ENCODE measurements at regions not wholly inside any gene's neighbourhood (a gene's known extent, or its start where the extent isn't known, plus 50 kb on each side); places are given as distances from the start of the nearest gene placed in this dataset.
"Not testable (repeated sequence)": the region's sequence is repeated elsewhere in the genome, so short reads cannot be mapped to it uniquely, and the experiment has no call there.

DNA sequence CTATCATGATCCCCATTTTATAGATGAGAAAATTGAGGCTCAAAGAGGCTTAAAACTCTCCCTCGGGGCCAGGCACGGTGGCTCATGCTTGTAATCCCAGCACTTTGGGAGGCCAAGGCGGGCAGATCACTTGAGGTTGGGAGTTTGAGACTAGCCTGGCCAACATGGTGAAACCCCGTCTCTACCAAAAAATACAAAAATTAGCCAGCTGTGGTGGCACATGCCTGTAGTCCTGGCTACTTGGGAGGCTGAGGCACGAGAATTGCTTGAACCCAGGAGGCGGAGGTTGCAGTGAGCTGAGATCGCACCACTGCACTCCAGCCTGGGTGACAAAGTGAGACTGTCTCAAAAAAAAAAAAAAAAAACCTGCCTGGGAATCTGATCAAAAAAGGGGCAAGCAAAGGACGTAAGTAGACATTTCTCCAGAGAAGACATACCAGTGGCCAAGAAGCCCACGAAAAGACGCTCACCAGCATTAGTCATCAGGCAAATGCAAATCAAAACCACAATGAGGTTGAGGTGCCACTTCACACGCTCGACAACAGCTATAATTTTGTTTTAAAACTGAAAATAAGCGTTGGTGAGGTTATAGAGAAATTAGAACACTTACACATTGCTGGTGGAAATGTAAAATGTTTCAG, 115.1 kb upstream of the TNRC6C start:
- DNase-seq (ENCODE audit: low read depth), result peak; percentile 55
- H3K4me3 ChIP-seq (ENCODE audit: low read length); H3K9ac ChIP-seq (ENCODE audit: low read length); H3K36me3 ChIP-seq (ENCODE audit: control insufficient read depth, insufficient read depth, low read length, severe bottlenecking); H3K9me3 ChIP-seq (ENCODE audit: control insufficient read depth, low read length): not testable (repeated sequence)
- H3K4me1 ChIP-seq (ENCODE audit: control insufficient read depth, insufficient read depth, low read length), result peaks cover 10% of the 10 kb centered on the region
- peaks cover 13% of the 10 kb centered on the region for H3K27me3 ChIP-seq (replicated peaks; ENCODE audit: control insufficient read depth, insufficient read depth, low read length)

DNA sequence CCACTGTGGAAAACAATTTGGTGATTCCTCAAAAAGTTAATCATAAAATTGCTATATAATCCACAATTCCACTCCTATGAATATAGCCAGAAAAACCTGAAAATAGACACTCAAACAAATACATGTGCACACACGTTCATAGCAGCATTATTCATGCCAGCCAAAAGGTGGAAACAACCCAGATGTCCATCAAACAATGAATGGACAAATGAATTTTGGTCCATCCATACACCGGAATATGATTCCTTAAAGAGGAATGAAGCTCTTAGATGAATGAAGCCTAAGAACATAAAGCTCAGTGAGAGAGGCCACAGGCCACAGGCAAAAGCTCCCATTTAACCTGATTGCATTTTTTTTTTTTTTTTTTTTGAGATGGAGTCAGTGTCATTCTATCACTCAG, 114.6 kb upstream of the TNRC6C start:
- H3K4me3 ChIP-seq (ENCODE audit: low read length), result no peak overlapping the region
- H3K27me3 ChIP-seq (replicated peaks; ENCODE audit: control insufficient read depth, insufficient read depth, low read length), result peaks cover 13% of the 10 kb centered on the region

DNA sequence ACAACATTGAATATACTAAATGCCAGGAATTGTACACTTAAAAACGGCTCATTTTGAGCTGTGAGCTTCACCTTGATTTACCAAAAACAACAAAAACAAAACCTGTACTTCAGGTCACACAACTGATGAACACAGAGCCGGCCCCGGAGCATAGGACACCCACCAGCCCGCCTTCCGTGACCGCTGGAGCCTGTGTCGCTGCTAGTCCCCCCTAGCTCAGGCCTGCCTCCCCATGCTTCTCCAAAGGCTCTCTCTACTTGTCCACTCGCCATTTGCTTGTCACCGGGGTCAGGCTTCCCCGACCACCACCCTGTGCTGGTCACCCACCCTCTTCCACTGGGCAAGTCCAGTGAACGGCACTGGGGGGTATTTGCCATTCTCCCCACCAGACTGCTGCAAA, 113.8 kb upstream of the TNRC6C start:
- Histone ChIP-seq H3K9ac (ENCODE audit: low read length) (no peak overlapping the region), H3K36me3 (ENCODE audit: control insufficient read depth, insufficient read depth, low read length, severe bottlenecking) (no peaks in the 10 kb centered on the region)

More for the DNA sequence above, 114.6 kb upstream of the TNRC6C start:
- Histone ChIP-seq H3K4me1 (ENCODE audit: control insufficient read depth, insufficient read depth, low read length) (peaks cover 10% of the 10 kb centered on the region), H3K9me3 (ENCODE audit: control insufficient read depth, low read length) (no peaks in the 10 kb centered on the region), H3K9ac (ENCODE audit: low read length) (no peak overlapping the region), H3K36me3 (ENCODE audit: control insufficient read depth, insufficient read depth, low read length, severe bottlenecking) (no peaks in the 10 kb centered on the region)
- no peak for DNase-seq (ENCODE audit: low read depth)

GRCh38 chr17:77845541-77846225, 112.8 kb upstream of the TNRC6C start:
- no peak for DNase-seq (ENCODE audit: low read depth)
- Histone ChIP-seq H3K9me3 (ENCODE audit: control insufficient read depth, low read length) (no peaks in the 10 kb centered on the region), H3K27me3 (replicated peaks; ENCODE audit: control insufficient read depth, insufficient read depth, low read length) (peaks cover 13% of the 10 kb centered on the region), H3K4me3 (ENCODE audit: low read length) (no peak overlapping the region), H3K36me3 (ENCODE audit: control insufficient read depth, insufficient read depth, low read length, severe bottlenecking) (no peaks in the 10 kb centered on the region), H3K4me1 (ENCODE audit: control insufficient read depth, insufficient read depth, low read length) (peaks cover 10% of the 10 kb centered on the region), H3K9ac (ENCODE audit: low read length) (no peak overlapping the region)

More for the DNA sequence above, 113.8 kb upstream of the TNRC6C start:
- no peaks in the 10 kb centered on the region for H3K9me3 ChIP-seq (ENCODE audit: control insufficient read depth, low read length)
- H3K4me1 ChIP-seq (ENCODE audit: control insufficient read depth, insufficient read depth, low read length), result peaks cover 10% of the 10 kb centered on the region
- H3K27me3 ChIP-seq (replicated peaks; ENCODE audit: control insufficient read depth, insufficient read depth, low read length), result peaks cover 13% of the 10 kb centered on the region
- no peak overlapping the region for H3K4me3 ChIP-seq (ENCODE audit: low read length)
- DNase-seq (ENCODE audit: low read depth), result no peak

GRCh38 chr17:77846531-77847085, 111.9 kb upstream of the TNRC6C start:
- Histone ChIP-seq H3K9ac (ENCODE audit: low read length) (no peak overlapping the region), H3K36me3 (ENCODE audit: control insufficient read depth, insufficient read depth, low read length, severe bottlenecking) (no peaks in the 10 kb centered on the region), H3K9me3 (ENCODE audit: control insufficient read depth, low read length) (no peaks in the 10 kb centered on the region), H3K27me3 (replicated peaks; ENCODE audit: control insufficient read depth, insufficient read depth, low read length) (peaks cover 14% of the 10 kb centered on the region), H3K4me3 (ENCODE audit: low read length) (no peak overlapping the region), H3K4me1 (ENCODE audit: control insufficient read depth, insufficient read depth, low read length) (peaks cover 10% of the 10 kb centered on the region)
- DNase-seq (ENCODE audit: low read depth), result no peak

DNA sequence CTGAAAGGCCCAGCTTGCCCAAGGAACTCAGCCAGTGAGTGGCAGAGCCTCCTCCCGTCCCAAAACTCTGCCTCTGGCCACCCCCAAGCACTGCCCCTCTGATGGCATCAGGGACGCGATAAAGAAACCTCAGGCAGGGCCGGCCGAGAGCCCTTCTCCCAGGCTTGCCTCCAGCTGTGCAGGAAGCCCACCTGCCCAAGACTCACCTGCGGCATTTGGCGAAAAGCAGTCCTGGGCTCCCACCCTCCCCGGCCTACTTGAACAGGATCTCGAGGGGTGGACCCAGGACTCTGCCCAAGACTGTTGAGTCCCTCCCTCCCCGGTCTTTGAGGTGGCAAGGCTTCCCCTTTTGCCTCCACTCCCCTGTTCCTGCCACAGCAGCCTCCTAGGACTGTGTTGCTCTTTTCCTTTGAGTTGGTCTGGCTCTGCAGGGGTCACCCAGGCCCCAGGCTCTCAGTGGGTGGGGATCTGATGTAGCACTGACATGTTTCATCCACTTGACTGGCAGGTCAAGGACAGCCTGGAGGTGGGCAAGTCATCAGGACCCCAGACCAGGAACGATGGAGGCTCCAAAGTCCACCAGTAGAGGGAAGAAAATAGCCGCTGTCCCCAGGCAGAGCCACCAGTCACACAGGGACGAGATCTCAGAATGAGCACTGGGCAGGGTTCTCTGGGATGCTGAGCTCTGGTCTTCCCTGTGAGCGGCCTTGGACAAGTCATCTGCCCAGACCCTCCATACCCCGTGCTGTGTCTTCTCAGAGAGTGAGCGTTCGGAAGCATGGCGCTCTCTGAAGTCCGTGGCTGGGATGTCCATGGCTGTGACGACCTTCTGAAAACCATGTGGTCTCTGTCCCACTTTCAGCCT, 111.0 kb upstream of the TNRC6C start:
- H3K4me3 ChIP-seq (ENCODE audit: low read length), result no peak overlapping the region
- peaks cover 21% of the 10 kb centered on the region for H3K27me3 ChIP-seq (replicated peaks; ENCODE audit: control insufficient read depth, insufficient read depth, low read length)
- no peaks in the 10 kb centered on the region for H3K36me3 ChIP-seq (ENCODE audit: control insufficient read depth, insufficient read depth, low read length, severe bottlenecking)
- no peak for DNase-seq (ENCODE audit: low read depth)
- peaks cover 6% of the 10 kb centered on the region for H3K4me1 ChIP-seq (ENCODE audit: control insufficient read depth, insufficient read depth, low read length)
- no peak overlapping the region for H3K9ac ChIP-seq (ENCODE audit: low read length)
- no peaks in the 10 kb centered on the region for H3K9me3 ChIP-seq (ENCODE audit: control insufficient read depth, low read length)

DNA sequence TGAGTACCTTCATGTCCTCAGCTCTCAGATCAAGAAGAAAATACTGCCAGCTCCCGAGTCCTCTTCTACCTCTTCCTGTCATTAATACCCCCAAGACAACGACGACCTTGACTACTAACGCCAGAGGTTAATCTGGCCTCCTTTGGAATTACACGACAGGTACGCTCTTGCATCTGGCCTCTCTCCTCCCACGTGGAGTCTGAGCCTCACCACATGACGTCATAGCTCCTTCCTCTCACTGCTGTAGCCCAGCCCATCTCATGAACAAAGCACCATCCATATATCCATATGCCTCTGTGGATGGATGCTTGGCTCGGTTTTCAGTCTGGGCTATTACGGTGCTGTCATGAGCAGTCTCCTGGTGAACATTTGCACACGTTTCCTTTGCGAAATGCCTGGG, 110.2 kb upstream of the TNRC6C start:
- Histone ChIP-seq H3K9ac (ENCODE audit: low read length) (no peak overlapping the region), H3K36me3 (ENCODE audit: control insufficient read depth, insufficient read depth, low read length, severe bottlenecking) (no peaks in the 10 kb centered on the region), H3K4me1 (ENCODE audit: control insufficient read depth, insufficient read depth, low read length) (no peaks in the 10 kb centered on the region), H3K4me3 (ENCODE audit: low read length) (no peak overlapping the region), H3K9me3 (ENCODE audit: control insufficient read depth, low read length) (no peaks in the 10 kb centered on the region), H3K27me3 (replicated peaks; ENCODE audit: control insufficient read depth, insufficient read depth, low read length) (peaks cover 26% of the 10 kb centered on the region)
- DNase-seq (ENCODE audit: low read depth), result no peak

DNA sequence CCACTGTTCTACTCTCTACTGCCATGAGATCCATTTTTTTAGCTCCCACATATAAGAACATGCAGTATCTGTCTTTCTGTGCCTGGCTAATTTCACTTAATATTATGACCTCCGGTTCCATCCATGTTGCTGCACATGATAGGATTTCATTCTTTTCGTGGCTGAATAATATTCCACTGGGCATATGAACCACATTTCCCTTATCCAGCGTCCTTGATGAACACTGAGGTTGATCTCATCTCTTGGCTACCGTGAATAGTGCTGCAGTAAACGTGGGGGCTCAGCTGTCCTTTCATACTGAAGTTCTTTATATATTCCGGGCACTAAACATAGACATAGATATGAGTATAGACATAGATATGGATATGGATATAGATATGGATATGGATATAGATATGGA, 109.3 kb upstream of the TNRC6C start:
- no peak overlapping the region for H3K4me3 ChIP-seq (ENCODE audit: low read length)
- H3K27me3 ChIP-seq (replicated peaks; ENCODE audit: control insufficient read depth, insufficient read depth, low read length), result peaks cover 35% of the 10 kb centered on the region
- H3K9ac ChIP-seq (ENCODE audit: low read length), result no peak overlapping the region
- no peaks in the 10 kb centered on the region for H3K36me3 ChIP-seq (ENCODE audit: control insufficient read depth, insufficient read depth, low read length, severe bottlenecking)
- no peaks in the 10 kb centered on the region for H3K4me1 ChIP-seq (ENCODE audit: control insufficient read depth, insufficient read depth, low read length)
- H3K9me3 ChIP-seq (ENCODE audit: control insufficient read depth, low read length), result no peaks in the 10 kb centered on the region
- no peak for DNase-seq (ENCODE audit: low read depth)

DNA sequence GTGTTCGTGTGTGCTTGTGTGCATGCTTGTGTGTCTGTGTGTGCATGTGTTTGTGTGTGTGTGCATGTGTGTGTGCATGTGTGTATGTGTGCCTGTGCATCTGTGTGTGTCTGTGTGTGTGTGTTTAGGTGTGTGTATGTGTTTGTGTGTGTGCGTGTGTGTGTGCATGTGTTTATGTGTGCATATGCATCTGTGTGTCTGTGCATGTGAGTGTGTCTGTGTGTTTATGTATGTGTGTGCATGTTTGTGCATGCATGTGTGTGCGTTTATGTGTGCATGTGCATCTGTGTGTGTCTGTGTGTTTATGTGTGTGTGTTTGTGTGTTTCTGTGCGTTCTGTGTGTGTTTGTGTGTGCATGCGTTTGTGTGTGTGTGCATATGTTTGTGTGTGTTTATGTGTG, 106.6 kb upstream of the TNRC6C start:
- H3K9me3 ChIP-seq (ENCODE audit: control insufficient read depth, low read length), result no peaks in the 10 kb centered on the region
- no peaks in the 10 kb centered on the region for H3K36me3 ChIP-seq (ENCODE audit: control insufficient read depth, insufficient read depth, low read length, severe bottlenecking)
- H3K4me1 ChIP-seq (ENCODE audit: control insufficient read depth, insufficient read depth, low read length), result no peaks in the 10 kb centered on the region
- peaks cover 38% of the 10 kb centered on the region for H3K27me3 ChIP-seq (replicated peaks; ENCODE audit: control insufficient read depth, insufficient read depth, low read length)
- H3K9ac ChIP-seq (ENCODE audit: low read length), result no peak overlapping the region
- H3K4me3 ChIP-seq (ENCODE audit: low read length), result no peak overlapping the region
- DNase-seq (ENCODE audit: low read depth), result no peak

GRCh38 chr17:77852731-77853130, 105.8 kb upstream of the TNRC6C start:
- Histone ChIP-seq H3K4me1 (ENCODE audit: control insufficient read depth, insufficient read depth, low read length) (no peaks in the 10 kb centered on the region), H3K9ac (ENCODE audit: low read length) (no peak overlapping the region), H3K4me3 (ENCODE audit: low read length) (no peak overlapping the region), H3K36me3 (ENCODE audit: control insufficient read depth, insufficient read depth, low read length, severe bottlenecking) (no peaks in the 10 kb centered on the region), H3K27me3 (replicated peaks; ENCODE audit: control insufficient read depth, insufficient read depth, low read length) (peaks cover 39% of the 10 kb centered on the region), H3K9me3 (ENCODE audit: control insufficient read depth, low read length) (no peaks in the 10 kb centered on the region)
- DNase-seq (ENCODE audit: low read depth), result no peak

Measured in adipocyte (in vitro differentiated cells).